Lung (tissue), 11 donors: ENCODE measurements at regions not wholly inside any gene's neighbourhood (a gene's known extent, or its start where the extent isn't known, plus 50 kb on each side); places are given as distances from the start of the nearest gene placed in this dataset.

Experiments
- ATAC-seq: fragments of 200-7000 bp; cut with Tn5 transposase; one replicate; pipeline ENCODE4 v1.9.1; 2020; ENCODE audit warnings: moderate number of reproducible peaks; ENCODE audit not compliant: insufficient read depth, low FRiP score
- DNase-seq, 3 donors: peaks; one replicate each; pipeline ENCODE4 v3.0.0-alpha.2; 2013 to 2017
- H3K27ac ChIP-seq, 2 donors: one replicate each; pipeline ENCODE4 v1.5.1; 2013; ENCODE audit warnings: mild to moderate bottlenecking in 2 of 2, moderate library complexity in 2 of 2, control low read depth in 1 of 2, inconsistent platforms in 1 of 2, low read depth in 1 of 2, low read length in 1 of 2
- H3K27me3 ChIP-seq, 3 donors: one replicate each; pipeline ENCODE4 v1.5.1; 2013; ENCODE audit warnings: low read length in 2 of 3; ENCODE audit not compliant: control insufficient read depth in 3 of 3, insufficient read depth in 3 of 3
- H3K36me3 ChIP-seq, 4 donors: one replicate each; pipeline ENCODE4 v1.5.1; 2013; ENCODE audit warnings: low read length in 4 of 4, mild to moderate bottlenecking in 1 of 4, moderate library complexity in 1 of 4; ENCODE audit not compliant: control insufficient read depth in 4 of 4, insufficient read depth in 4 of 4
- H3K4me1 ChIP-seq, 5 donors: one replicate each; pipeline ENCODE4 v1.5.1; 2013; ENCODE audit warnings: low read length in 5 of 5, mild to moderate bottlenecking in 2 of 5, moderate library complexity in 1 of 5; ENCODE audit not compliant: control insufficient read depth in 5 of 5, insufficient read depth in 5 of 5
- H3K4me3 ChIP-seq: one replicate; pipeline ENCODE4 v1.5.1; 2013; ENCODE audit warnings: mild to moderate bottlenecking, control low read depth, moderate library complexity
- H3K9ac ChIP-seq, 2 donors: one replicate each; pipeline ENCODE4 v1.5.1; 2013; ENCODE audit warnings: low read length in 2 of 2, control low read depth in 1 of 2; ENCODE audit not compliant: insufficient read depth in 1 of 2
- H3K9me3 ChIP-seq, 4 donors: one replicate each; pipeline ENCODE4 v1.5.1; 2013; ENCODE audit warnings: low read length in 3 of 4, mild to moderate bottlenecking in 1 of 4, moderate library complexity in 1 of 4; ENCODE audit not compliant: control insufficient read depth in 4 of 4, insufficient read depth in 3 of 4
- CTCF ChIP-seq: IDR thresholded peaks from 2 replicates; pipeline ENCODE4 v1.5.1; 2012; ENCODE audit warnings: mild to moderate bottlenecking; ENCODE audit errors: control extremely low read depth, extremely low read depth
- WGBS, 2 donors: extraction: QIAGEN DNeasy Blood & Tissue Kit; methylation state at CpG; one replicate each; pipeline ENCODE4 v1.1.7; 2013; 5-methylcytosine and 5-hydroxymethylcytosine counted together
- donor health status: control.
- donor health status: control.
- donor health status: Bipolar disorder and iron deficiency.
- donor health status: healthy.
- donor health status: DM: yes; HTN: yes; CAD: no.

GRCh38 chr9:28821240-28821639 lies 1248.0 kb upstream of the C9orf72 start:
- Histone ChIP-seq H3K36me3 (no peaks in the 10 kb centered on the region), H3K27ac (no peak overlapping the region), H3K4me1 (no peaks in the 10 kb centered on the region), H3K9me3 (peaks cover 0 to 3% (median 0%) of the 10 kb centered on the region in 4 donors), H3K27me3 (no peaks in the 10 kb centered on the region), H3K9ac (no peak overlapping the region), H3K4me3 (no peak overlapping the region)
- TF ChIP-seq CTCF = no peak
- DNase-seq = no peak
- no peak for ATAC-seq
- 40 to 56% methylated on average over 2 of the region's 2 CpGs for whole genome bisulfite sequencing, 2 donors

GRCh38 chr9:28824432-28824963 lies 1251.2 kb upstream of the C9orf72 start:
- DNase-seq (no peak), ATAC-seq (no peak)
- WGBS, 2 donors = 72 to 82% methylated on average over 1 of the region's 1 CpG
- Histone ChIP-seq H3K4me1 (no peaks in the 10 kb centered on the region), H3K27ac (no peak overlapping the region), H3K9ac (no peak overlapping the region), H3K27me3 (no peaks in the 10 kb centered on the region), H3K9me3 (peaks cover 0 to 3% (median 0%) of the 10 kb centered on the region in 4 donors), H3K4me3 (no peak overlapping the region), H3K36me3 (no peaks in the 10 kb centered on the region)
- TF ChIP-seq CTCF = no peak

DNA sequence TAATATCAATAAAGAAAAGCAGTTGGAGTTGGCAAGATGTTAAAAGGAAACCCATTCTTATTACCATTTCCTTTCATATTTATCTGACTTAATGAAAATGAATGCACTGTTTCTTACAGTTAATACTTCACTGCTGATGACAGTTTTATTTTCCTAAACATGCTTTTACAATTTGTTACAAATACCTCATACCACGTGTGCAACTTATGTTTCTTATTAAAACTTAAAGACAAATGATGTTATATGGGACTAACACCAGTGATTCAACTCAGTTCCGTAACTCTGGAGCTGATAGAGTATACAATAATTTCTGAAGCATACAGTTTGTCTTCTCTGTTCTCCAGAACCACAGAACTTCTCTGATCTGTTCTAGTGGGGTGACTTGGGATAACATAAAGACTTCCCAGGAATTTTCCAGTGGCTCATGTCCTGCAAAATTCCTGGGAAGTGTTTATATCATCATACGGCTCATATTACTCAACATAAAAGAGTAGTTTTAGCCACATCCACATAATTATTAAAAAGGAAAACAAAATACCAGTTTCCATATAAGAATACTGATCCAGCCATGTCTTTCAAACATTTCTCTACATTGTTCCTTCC lies 1259.0 kb upstream of the C9orf72 start:
- H3K9me3 ChIP-seq = no peaks in the 10 kb centered on the region
- 69 to 70% methylated on average over 3 of the region's 3 CpGs for WGBS, 2 donors
- DNase-seq (peak in 1 of 3 donors; percentile 10), ATAC-seq (no peak)
- H3K36me3 ChIP-seq = no peaks in the 10 kb centered on the region
- TF ChIP-seq CTCF = no peak
- H3K27ac ChIP-seq = no peak overlapping the region
- H3K27me3 ChIP-seq = no peaks in the 10 kb centered on the region
- H3K4me3 ChIP-seq = no peak overlapping the region
- H3K9ac ChIP-seq = no peak overlapping the region
- H3K4me1 ChIP-seq = no peaks in the 10 kb centered on the region

DNA sequence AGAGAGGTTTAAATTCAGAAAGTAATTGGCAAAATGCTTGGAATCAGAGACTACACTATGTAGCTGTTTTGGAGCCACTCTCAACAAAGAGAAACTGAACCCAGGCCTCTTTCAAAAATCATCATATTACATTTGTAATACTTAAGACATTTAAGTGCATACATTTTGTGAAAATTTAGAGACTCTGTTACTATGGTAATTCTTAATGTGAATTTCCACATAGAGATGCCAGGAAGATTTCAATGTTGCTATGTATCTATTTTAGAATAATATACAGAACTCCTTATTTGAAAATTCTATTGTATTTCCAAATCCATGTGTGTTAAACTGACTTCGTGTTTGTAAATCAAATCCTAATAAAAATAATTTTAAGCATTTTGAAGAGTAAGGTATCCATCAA lies 1260.9 kb upstream of the C9orf72 start:
- Histone ChIP-seq H3K27me3 (no peaks in the 10 kb centered on the region), H3K27ac (no peak overlapping the region), H3K4me3 (no peak overlapping the region), H3K9ac (no peak overlapping the region), H3K4me1 (no peaks in the 10 kb centered on the region), H3K36me3 (no peaks in the 10 kb centered on the region), H3K9me3 (peaks cover 0 to 5% (median 0%) of the 10 kb centered on the region in 4 donors)
- TF ChIP-seq CTCF = no peak
- no peak for DNase-seq
- WGBS, 2 donors = 78 to 93% methylated on average over 1 of the region's 1 CpG
- ATAC-seq = no peak
